ENCODE measurements at regions not wholly inside any gene's neighbourhood (a gene's known extent, or its start where the extent isn't known, plus 50 kb on each side); places are given as distances from the start of the nearest gene placed in this dataset.

GRCh38 chr3:31254483-31254882 is 278.2 kb upstream of the STT3B start:
- DNase-seq, result no peak

DNA sequence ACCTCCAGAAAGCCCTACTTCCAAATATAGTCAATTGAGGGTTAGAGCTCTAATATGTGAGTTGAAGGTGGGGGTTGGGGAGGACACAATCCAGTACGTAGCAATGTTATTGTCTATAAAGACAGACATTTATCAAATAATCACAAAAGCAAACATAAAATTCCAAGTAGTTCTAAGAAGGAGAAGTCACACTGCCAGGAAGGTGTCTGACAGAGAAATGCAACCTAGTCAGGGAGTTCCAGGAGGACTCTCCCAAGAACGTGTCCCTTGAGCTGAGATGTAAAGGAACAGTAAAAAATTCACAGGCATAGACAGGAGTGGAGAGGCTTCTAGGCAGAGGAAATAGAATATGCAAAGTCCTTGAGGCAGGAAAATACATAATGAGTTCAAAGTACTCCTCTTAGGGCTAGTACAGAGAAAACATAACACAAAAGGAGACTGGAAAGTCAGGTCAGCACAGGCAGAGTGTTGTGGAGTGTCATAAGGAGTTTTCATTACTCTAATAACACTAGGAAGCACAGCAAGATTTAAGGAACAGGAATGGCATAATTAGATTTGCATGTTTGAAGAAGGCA is 277.6 kb upstream of the STT3B start:
- DNase-seq, result no peak

GRCh38 chr3:31262201-31262600 is 270.5 kb upstream of the STT3B start:
- DNase-seq, result no peak

GRCh38 chr3:31263897-31264296 is 268.8 kb upstream of the STT3B start:
- DNase-seq, result no peak

DNA sequence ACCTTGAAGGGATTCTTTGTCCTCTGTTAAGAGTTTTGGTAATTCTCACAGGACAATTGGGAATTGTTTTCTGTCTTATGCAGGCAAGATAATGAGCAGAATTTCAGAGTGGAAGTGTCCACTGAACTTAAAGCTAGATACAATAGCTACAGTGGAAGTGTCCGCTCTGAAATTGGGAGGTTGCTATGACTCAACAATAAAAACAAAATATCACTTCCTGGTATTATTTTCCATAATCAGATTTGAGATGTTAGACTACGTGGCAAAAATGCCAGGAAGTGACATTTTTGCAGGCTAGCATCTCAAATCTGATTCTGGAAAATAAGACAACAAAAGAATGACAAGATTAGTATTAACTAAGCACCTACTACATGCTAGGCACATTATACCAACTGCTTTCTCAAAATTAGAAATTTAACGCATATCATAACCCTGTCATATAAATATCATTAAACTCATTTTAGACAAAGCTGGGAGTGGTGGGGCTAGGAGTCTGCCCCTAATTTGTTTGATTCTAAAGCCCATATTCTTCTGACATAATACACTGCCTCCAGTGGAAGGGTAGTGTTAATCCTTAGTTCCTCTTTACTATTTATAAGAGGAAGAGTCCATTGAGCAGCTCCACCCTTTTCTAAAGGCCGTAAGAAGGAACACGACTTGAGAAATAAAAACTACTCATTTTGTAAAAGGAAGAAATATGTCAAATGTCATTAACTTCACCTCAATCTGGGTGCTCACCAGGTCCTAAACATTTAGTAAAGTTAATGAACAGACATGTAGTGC is 266.9 kb upstream of the STT3B start:
- no peak for DNase-seq

DNA sequence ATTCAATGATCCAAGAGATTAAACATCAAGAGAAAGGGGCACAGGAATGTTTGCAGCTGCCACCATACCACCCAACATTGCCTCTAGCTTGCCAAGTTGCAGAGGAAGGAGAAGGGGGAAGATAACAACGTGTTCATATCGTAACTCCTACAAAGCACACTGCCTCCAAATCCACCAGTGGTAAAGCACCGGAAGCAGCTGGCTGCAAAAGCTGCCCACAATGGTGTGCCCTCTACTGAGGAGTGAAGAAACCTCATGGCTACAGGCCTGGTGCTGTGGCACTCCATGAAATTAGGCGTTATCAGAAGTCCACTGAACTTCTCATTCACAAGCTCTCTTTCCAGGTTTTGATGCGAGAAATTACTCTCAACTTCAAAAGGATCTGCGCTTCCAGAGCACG is 263.9 kb upstream of the STT3B start:
- DNase-seq, result no peak

- no peak for DNase-seq
Measured at GRCh38 chr3:31270010-31270409, 262.7 kb upstream of the STT3B start.

DNA sequence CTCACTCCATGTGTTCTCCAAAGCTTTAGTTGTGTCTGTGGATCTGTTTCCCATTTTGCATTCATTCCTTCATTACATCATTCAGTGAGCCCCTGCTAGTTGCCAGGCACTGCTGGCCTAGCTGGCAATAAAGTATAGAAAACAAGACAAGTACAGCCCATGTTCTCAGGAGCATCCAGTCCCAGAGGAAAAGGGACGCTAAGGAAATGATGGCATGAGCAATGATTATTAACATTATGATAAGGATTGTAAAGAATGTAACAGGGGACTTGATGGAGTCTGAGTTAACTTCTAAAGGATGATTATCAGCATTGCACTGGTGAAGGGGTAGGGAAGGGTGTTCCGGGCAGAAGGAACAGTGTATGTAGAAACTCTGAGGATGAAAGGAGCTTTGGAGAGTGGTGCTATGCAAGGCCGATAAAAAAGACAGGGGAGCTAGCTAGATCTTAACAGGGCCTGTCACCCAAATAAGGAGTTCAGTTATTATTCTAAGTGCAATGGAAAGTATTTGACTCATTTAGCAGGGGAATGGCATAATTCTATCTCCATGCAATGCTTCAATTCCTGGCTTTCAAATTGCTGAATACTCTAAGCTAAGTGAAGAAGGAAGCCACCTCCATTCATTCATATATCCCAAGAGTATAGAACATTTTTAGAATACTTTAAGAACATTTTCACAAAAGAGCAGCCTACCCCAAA is 258.2 kb upstream of the STT3B start:
- no peak for DNase-seq

DNA sequence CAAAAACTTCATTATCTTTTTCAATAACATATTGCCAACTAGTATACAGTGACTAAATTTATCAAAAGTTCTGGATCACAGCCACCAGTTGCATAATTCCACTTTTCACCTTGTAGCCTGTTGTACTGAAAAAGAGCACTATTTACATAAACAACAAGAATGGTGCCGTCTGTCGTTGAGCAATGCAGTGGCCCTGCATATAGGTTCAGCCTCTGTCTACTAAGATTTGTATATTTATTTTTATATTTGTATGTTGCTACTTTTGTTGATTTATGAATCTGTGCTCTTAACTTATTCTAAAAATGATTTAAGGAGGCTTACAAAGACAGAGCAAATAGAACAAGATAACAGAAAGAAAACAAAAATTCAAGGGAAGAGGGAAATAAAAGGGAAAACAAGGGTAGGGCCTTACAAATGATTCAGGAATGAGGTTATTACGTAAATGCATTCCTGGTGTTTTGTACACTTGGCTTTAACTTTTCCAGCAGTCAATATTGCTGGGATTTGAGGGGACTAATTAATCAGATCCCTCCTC is 257.6 kb upstream of the STT3B start:
- no peak for DNase-seq

GRCh38 chr3:31275583-31275982 is 257.1 kb upstream of the STT3B start:
- no peak for DNase-seq

GRCh38 chr3:31277582-31277981 is 255.1 kb upstream of the STT3B start:
- DNase-seq, result no peak

- DNase-seq, result no peak
Measured at GRCh38 chr3:31278532-31278931, 254.2 kb upstream of the STT3B start.

GRCh38 chr3:31284776-31285175 is 247.9 kb upstream of the STT3B start:
- DNase-seq, result no peak

GRCh38 chr3:31285833-31286486 is 246.8 kb upstream of the STT3B start:
- DNase-seq, result no peak

DNA sequence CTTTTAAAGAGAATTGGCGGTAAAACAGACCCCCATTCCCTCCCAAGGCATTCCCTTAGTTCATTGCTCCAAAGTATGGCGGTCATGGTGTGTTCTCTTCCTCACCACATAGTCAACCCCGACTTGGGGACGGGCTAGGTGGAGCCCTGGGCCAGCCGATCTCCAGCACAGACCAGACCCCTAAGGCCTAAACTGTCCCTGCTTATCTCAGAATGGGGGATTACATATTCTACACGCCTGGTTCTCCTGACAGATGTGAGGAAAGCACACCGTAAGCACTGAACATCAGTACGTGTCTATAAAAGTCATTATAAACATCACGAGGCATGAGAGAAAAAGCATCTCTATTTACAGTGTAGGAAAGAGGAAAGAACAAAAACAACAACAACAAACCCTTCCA is 244.5 kb upstream of the STT3B start:
- peak; percentile 68 for DNase-seq

DNA sequence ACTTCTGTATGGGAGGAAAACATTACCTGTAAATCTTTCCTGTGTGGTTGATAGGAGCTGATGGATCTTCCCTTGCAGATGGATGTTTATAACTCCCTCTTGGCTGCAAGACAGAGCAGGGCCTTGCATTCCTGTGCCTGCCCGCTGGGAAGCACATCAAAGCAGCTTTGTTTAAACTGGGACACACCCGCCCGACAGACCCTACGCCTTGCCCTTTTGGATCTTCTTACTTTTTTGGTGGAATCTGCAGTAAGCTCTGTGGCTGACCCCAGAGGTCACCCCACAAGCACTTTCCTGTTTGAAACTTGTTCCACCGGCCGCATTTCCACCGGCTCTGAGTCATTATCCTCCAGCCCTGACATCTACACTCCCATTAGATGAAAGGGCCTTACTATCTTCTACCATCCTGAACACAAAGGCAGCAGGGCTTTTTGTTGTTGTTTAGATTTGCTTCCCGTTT is 244.1 kb upstream of the STT3B start:
- peak; percentile 99 for DNase-seq

- peak; percentile 59 for DNase-seq
Measured at GRCh38 chr3:31289584-31289983, 243.1 kb upstream of the STT3B start.

GRCh38 chr3:31290046-31290445 is 242.7 kb upstream of the STT3B start:
- no peak for DNase-seq

- DNase-seq, result no peak
Measured at GRCh38 chr3:31291818-31292217, 240.9 kb upstream of the STT3B start.

DNA sequence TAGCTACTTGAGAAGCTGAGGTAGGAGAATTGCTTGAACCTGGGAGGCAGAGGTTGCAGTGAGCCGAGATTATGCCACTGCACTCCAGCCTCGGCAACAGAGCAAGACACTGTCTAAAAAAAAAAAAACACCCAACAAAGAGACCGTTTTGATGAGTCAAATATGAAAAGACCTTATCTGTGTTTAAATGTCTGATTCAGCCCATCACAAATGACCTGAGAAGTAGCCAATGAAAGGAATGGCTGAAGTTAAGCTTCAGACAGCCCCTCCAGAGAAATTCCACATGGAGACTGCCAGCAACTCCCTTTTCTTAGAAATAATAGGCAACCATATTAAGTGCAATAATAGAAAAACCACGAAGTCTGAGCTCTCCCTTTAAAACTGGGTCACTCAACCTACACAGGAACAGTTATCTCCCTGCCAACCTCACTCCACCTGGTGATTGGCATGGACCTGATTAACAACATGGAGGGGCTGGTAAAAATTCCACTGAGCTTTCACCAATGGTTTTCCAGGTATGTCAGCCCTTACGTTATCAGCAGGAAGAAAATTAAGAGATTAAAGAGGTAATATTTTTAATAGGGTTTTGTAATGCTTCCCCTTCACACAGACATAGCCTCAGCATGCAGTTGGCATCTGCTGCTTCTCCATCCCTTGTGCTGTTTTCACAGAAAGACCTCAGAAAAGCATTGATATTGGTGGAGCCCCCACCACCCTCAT is 238.1 kb upstream of the STT3B start:
- DNase-seq, result no peak

DNA sequence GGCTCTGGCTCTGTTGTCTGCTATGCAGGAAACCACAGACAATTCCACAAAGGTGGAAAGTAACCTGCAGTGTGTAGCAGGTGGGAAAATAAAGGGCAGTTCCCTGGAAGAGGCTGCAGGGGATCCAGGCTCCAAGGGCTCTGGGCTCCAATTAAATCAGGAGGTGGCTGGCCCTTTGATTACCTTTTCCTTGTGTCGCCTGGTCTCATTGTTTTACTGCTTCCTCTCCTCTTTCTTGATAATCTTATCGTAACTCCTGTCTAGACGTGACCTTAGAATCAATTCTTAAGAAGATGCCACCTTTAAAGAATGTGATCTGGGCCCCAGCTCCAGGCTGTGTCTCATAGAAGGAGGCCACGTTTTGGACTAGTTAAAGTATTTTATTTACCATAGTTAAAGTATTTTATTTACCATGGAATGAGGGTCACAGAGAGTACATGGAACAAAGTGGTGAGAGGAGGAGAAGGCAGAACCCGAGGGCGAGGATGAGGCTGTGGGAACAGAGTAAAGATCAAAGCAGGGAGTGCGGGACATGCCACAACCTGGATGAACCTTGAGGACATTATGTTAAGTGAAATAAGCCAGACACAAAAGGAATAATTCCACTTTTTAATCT is 237.5 kb upstream of the STT3B start:
- peak; percentile 87 for DNase-seq

DNA sequence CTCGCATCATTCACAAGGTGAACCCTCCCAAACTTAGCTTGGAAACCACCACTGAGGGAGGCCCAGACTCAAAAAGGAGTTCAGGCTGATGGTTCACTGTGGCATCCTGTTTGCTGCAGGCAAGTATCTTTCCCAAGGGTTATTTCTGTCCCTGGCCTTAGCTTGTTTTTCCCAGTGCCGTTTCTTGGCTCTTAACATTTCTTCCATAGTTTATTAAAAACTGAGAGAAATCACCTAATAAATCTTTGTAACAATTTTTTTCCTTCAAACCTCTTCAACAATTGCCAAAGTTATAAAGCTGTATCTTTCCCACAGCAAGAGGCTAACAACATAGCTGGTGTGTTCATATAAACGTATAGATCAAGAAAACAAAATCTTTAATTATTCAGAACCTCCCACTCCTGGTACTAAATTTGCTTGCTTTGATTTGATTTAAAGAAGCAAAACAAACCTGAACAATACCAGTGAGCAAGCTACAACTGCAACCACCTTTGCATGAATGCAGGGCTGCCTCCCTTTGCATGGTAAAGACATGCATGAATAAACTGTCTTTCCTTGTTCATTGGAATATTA is 234.9 kb upstream of the STT3B start:
- DNase-seq, result no peak
